NCI-H1417 treated with DMSO at 0.1 percent for 48 hours (cell line): ENCODE measurements at regions not wholly inside any gene's neighbourhood (a gene's known extent, or its start where the extent isn't known, plus 50 kb on each side); places are given as distances from the start of the nearest gene placed in this dataset.

Source experiments
- DNase-seq: peaks from one replicate; lab custom pipeline; 2025; lab: John Stamatoyannopoulos, UW

DNA sequence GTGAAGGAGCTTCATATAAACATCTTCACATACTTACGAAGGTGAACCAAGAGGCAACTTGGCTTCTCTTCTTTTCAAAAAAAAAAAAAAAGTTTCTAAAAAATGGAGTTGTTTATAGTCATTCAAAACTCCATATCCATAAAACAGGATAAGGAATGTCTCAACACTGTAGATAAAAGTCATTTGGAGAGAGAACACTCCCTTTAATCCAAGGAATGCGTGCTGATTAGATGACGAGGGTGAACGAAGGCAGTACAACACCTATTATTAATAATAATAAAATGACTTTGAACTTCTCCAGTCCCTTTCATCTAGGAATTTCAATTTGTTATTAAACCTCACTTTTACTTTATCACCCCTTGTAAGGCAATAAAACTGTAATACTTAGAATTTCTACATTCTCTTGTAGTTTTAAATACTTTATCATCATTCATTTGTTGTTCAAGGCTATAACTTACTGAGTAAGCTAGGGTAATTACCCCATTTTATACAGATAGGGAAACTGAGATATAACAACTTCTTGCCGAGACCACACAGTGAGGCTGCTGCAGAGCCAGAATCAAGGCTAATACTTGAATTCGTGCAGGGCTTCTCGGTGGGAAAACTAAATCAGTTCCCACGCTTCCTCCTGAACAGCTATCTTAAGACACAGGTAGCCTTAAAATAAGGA, 377.1 kb downstream of the EFNA5 start:
- DNase-seq = no peak

DNA sequence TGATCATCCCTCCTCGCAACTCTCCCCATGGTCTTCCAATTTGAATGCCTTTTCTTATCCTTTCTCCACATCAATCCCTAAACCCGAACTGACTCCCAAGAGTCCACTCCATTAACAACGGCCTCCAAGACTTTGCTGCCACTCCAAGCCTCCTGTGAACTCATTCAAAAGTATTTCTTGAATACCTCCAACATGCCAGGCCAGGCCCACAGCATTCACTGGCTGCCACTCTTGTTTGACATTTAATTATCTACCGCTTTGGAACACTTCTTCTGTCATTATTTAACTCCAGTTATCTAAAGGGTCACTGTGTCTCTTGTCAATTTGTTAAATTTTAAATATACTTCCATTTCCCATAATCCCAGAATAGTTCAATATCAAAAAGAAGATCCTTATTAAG, 378.9 kb downstream of the EFNA5 start:
- DNase-seq = no peak

DNA sequence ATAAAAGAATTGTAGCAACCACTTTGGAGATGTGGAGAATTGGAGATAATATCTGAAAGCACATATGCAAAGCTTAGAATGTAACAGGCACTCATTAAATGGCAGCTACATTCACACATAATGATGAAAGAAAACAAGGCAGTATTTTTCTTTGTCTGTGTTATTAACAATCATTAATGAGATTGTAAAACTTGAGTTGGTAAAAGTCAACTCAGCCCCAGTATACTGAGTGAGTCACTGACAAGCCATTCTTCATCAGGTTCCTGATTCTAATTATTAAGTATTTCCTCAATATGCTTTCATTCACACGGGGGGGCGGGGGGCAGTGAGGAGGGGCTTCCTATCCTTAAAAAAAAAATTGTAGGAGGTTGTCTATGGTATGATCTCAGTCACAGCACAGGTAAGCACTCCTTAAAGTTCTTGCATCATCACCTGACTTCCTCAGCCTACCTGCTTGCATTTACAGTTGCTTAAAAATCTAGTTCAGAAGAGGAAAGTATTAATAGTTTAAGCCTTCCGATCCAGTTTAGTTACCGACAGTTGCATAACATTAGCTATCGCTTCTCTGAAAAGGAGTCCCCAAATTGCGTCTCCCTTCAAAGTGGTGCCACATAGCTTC, 379.8 kb downstream of the EFNA5 start:
- no peak for DNase-seq

DNA sequence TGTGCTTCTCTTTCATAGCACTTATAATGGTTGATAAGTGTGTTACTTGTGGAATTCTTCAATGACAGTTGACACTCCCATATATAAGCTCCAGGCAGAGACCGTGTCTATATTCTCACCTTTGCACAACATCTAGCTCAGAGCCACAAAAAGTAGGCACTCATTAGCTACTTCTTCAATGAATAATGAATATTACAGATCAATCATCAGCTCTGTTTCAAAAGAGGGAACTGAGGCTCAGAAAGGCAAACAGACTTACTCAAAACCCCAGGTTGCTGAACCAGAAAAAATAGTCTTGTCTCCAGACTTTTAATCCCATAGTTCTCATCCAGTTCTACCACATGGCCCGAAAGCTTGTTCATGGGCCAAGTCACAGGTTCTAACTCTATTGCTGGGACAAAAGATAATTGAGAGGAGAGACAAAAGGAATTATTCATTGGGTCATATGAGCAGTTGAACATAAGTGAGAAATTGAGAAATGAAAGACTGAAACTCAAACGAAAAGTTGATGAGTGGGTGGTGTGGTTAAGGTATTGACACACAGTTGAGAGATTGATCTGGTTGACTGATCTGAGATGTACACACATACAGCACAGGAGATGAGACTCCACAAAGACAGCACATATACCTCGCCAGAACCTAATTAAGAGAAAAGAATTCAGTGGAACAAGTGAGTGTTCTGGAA, 381.6 kb downstream of the EFNA5 start:
- no peak for DNase-seq

DNA sequence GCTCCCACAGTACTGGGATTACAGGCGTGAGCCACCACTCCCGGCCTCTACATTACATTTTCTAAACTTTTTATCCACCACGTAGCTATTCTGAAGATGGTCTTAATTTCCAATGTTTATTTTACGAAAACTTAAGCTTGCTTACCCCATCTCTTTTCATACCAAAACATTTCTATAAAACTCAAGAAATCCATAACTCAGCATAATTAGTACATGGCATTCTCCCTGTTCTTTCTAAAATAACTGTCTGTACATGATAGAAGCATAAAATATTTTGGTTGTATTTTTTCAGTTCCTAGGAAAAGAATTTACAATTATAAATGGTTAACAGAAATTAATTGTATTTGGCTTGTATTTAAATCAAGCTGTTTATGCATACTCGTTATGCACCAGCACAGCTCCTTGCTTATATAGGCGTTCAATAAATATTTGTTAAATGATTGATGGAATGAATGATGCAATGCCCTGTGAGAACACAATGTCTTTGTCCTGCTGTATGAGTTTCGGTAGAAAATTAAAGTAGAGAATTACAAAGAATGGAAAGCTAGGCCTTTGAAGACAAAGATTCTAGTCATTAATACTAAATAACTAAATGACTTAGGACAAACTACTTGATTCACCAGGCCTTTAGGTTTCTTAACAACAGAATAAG, 384.2 kb downstream of the EFNA5 start:
- no peak for DNase-seq

DNA sequence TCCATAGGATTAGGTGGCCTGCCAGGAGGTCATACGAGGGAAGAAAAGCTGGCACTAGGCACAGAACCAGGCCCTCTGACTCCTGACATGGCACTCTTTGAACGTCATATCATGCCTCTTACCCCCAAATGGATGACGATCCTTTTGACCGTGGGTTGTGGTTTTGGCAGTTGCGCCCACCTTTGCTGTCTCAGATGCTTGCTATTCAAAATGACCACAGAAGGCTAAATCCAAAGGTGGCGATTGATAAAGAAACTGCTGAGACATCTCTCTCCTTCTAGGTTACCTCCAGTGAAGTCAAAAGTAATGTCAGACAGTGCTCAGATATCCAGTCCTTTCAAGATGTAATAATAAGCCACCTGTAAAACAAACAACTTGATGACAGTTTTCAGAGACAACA, 385.0 kb downstream of the EFNA5 start:
- DNase-seq = no peak

DNA sequence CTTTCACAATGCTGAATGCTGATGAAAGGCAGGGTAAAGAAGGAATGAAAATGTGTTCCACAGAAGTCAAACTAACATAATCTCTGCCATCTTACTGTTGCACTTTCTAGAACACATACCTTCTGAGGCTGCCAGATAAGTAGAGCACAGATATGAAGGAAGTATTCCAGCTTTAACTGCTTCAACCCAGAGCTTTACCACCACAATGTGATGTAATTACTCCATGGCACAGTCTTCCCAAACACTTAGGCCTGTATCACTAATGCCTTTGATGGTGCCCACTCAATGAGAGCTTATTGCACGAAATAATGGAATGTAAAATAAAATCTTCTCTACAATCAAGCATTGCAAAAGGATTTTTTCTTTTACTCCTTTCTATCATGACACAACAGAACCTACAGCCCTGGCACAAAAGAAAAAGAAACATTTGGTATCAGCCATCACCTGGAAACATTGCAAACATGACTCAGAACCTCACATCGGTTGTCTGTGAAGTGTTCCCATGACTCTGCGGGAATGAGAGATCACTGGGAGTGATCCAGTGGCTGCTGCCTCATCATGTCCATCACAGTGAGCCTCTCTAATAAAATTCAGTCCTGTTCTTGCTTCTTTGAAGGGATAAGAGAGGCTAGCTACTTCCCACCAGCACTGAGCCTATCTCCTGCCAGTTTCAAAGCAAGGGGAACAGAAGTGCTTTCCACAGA, 385.8 kb downstream of the EFNA5 start:
- DNase-seq = no peak

DNA sequence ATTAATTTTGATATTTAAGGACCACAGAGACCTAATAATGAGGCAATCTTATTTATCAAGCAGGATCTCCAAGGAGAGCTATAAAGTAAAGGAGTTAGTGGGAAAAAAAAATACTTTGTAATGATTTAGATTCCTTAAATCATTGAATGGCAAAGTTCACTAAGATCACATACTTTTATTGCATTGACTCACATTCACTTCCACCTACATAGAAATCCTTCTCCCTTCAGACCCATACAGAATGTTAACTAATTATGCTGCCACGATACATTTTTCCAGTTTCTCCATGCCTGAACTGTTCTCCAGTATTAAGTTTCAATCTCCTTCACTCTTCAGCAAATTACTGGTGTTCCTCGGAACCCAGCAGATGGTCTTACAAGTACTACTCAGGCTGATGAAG, 388.7 kb downstream of the EFNA5 start:
- no peak for DNase-seq

DNA sequence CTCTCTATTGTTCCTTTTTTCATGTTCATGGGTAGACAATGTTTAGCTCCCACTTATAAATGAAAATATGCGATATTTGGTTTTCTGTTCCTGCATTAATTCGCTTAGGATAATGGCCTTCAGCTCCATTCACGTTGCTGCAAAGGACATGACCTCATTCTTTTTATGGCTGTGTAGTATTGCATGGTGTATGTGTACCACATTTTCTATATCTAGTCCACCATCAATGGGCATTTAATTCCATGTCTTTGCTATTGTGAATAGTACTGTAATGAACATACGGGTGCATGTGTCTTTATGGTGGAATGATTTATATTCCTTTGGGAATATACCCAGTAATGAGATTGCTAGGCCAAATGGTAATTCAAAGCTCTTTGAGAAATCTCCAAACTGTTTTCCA, 392.0 kb downstream of the EFNA5 start:
- DNase-seq = no peak

DNA sequence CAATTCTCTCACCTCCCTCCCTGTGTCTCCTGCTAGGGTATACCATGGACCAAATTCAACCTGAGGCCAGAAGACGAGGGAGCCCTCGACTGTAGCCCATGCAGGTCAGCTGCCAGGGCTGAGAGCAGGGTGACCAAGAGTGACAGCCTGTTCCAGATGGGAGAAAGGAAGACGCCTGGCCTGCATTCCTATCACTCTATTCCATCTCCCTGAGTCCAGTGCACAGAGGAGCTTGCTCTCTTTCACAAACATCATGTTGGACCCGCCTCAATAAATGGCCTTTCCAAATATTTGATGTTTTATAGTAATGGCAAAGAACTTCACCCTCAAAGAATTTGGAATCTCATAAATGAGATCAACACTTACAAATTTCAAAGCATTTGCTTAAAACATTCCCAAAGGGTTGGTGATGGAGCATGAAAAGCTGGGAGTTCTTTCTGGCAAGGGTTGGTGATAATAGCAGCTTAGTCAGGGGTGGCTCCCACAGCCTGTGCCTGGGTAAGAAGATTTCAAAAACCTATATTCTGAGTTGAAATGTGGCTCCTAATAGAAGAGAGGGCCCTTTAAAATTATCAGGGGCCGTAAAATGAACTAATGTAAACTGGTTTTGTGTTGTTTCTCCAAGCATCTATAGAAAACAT, 393.1 kb downstream of the EFNA5 start:
- DNase-seq = no peak

DNA sequence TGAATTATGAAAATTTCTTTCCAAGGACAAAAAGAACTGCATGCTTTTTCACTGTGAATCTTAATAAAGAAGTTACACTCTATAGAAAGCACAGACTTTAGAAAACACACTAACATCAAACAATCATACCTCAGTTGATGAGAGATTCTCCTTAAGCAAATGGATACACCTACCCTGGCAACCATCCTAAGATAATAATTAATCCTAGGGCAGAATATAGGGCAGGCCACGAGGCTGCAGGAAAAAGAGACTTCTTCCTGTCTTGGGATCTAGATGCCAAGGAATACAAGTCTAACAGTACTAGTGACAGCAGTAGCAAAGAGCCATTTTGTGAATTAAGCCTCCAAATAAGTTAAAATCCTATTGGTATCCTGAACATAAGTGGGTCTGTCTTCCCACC, 395.4 kb downstream of the EFNA5 start:
- no peak for DNase-seq

DNA sequence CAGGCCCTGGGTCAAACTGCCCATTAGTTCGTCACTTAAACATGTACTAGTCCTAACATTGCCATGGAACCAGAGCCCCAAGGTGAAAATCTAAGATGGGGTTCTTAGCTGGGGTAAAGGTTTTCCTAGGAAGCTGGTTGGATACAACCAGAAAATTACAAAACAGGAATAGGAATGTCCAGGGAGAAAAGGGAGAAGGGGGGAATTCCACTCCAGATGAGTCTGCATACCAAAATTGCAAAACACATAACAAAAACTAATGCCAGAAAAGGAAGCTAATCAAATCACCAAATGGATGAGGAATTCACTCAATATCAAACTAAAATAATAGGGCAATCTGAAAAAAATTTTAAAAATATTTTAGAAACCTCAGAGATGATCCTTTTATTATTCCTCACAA, 396.2 kb downstream of the EFNA5 start:
- DNase-seq = no peak

DNA sequence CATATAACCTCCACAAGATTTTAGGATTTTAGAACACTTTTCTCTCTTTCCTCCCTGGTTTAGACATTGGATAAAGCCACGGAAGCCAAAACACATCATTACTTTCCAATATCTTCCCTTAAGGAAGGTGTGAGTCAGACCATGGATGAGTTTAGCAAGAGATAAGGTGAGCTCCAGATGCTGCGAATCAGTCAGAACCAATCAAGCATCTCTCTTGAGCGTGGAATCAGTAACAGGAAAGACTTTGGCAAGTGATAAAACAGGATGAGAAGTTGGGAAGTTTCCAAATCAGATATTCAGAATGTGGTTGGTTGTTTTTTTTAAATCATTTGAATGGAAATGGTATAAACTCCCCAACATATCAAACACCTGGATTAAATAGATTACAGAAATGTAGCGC, 397.8 kb downstream of the EFNA5 start:
- DNase-seq = no peak

DNA sequence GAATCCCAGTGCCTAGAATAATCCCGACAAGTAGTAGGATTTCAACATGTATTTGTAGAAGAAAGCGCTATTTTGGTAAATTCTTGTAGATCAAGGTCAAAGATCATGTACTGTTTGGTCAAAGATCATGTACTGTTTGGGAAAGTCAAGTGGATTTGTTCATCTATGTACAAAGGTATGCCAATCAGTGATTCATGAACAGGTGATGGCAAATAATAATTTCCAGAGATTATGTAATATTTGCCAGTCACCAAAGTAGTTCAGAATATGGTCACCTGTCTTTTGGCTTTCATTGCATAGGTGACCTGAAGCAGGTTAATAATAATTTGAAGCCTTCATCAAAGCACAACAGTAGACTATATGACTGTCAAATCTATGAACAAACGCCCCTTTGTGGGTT, 398.2 kb downstream of the EFNA5 start:
- no peak for DNase-seq

DNA sequence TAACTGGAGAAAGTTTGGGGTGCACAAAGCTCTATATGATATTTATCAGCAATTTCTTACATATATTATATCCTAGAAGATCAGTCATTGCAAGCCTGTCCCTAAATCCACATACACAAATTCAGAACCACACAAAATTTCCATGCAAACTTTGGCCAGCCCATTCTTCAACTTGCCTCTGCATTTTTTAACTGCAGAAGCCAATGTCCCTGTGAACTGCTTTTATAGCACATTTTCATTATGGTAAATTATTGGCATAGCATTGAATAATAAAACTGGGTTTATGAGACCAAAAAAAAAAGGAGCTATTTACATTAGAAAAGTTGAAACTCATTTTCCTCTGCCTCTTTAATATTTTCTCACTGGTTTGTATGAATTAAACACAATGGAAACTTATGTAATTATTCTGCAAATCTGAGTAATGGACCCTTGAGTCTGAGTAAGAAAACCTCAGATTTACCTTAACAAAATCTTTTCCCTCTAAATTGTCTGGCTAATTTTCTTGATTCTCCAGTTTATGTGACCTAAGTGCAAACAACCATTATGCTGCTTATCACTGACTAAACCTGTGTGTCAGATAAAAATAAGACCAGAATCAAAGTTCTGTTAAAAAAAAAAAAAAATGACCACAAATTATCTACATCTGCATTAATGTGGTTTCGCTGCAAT, 398.9 kb downstream of the EFNA5 start:
- no peak for DNase-seq

DNA sequence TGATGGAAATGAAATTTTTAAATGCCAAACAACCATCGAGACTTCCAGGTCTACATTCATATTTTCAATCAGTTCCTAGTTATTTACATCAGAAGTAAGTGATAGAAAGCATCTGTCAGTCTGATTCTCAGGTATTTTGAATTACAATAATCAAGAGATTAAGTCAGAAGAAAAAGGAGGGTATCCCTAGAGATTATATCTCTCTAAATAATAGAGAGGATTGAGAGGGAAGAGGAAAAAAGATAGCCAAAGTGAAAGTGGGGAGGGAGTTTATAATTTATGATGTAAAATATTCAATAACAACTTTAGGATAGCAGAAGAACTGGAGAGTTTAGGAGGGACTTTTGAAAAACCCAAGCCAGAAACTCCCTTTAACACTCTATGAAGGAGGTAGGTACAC, 400.2 kb downstream of the EFNA5 start:
- no peak for DNase-seq

DNA sequence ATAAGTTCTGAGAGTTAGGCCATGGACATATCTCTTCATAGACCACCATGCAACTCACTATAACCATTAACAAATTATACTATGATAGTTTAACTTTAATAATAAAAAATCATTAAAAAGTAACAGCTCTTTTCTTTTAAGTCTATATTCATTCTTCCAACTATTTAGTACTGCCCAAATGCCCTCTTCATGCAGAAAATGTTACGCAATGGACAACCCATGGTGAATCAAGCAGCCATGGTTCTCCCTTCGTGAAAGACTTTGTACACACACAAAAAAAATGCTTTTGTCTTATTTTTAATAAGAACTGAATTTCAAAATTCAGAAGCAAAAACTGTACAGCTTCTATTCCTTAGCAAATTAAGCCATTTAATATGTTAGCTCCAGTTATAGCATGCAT, 401.1 kb downstream of the EFNA5 start:
- DNase-seq = no peak

DNA sequence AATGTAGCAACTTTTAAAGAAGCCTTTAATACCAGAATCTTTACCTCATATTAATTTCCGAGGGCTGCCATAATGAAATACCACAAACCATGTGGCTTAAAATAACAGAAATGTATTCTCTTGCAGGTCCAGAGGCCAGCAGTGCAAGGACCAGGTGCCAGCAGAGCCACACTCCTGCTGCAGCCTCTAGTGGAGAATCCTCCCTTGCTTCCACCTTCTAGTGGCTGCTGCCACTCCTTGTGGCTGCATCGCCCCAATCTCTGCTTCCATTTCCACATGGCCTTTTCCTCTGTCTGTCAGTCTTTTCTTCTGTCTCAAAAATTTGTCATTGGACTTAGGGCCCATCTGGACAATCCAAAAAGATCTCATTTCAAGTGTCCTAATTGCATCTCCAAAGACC, 401.5 kb downstream of the EFNA5 start:
- DNase-seq = no peak

DNA sequence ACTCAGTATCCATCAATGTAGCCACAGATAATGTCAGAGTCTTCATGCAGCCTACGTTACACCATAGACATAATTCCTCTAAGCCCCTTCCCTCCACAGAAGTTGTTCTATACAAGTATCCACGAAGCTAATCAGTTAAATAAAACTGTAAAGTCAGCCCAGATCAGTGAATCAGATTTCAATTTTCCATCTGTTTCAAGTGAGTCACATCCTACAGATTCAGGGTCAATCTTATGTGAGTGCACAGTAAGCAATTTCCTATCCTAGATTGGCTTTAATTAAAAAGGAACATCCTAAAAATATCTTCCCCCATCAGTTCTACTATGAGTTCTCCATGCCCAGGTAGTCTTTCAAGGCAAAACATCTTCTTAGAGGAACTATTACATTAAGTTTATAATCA, 402.5 kb downstream of the EFNA5 start:
- DNase-seq = no peak

DNA sequence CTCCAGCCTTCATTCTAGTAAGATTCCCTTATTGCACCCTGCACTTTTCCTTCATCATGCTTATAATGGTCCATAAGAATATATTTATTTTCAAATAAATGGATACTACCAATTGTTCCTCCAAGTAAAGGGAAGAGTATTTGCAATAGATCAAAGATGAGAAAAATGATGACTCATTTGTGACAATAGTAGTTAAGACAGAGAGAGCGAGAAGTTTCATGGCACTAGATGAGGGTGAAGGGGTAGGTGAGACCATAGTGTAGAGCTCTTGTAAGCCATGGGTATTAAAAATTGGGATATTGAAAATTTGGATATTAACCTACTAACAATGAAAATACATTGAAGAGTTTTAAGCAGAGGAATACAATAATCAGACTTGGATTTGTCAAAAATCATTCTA, 404.6 kb downstream of the EFNA5 start:
- no peak for DNase-seq

DNA sequence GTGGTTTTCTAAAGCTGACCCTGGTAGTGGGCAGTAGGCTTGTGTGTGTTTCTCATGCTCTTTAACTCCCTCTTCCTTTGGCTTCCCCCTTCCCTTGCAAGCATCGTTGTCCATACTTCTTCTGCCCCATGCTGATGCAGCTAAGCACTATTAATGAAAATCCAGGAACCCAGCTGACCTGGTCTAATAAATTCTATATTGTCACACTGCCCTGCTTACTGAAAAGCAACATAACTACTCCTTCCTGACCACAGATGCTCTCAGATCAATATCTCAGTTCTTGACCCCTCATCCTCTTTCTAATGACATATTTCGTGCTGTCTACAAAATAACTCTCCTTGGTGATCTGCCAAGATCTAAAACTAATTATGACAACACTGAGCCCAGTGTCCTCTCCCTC, 405.5 kb downstream of the EFNA5 start:
- DNase-seq = no peak
